Subcutaneous abdominal adipose tissue (tissue), 5 donors: ENCODE measurements at regions not wholly inside any gene's neighbourhood (a gene's known extent, or its start where the extent isn't known, plus 50 kb on each side); places are given as distances from the start of the nearest gene placed in this dataset.

Experiments
- H3K27ac ChIP-seq: one replicate; pipeline ENCODE4 v1.7.0; 2013; ENCODE audit warnings: low read depth, mild to moderate bottlenecking, inconsistent platforms, low read length, moderate library complexity
- H3K27me3 ChIP-seq, 5 donors: one replicate each; pipeline ENCODE4 v1.7.0; 2013; ENCODE audit warnings: low read length in 5 of 5, inconsistent platforms in 1 of 5; ENCODE audit not compliant: control insufficient read depth in 5 of 5, insufficient read depth in 4 of 5
- H3K36me3 ChIP-seq, 5 donors: one replicate each; pipeline ENCODE4 v1.7.0; 2013; ENCODE audit warnings: low read length in 5 of 5; ENCODE audit not compliant: control insufficient read depth in 5 of 5, insufficient read depth in 5 of 5
- H3K4me1 ChIP-seq, 5 donors: one replicate each; pipeline ENCODE4 v1.7.0; 2013; ENCODE audit warnings: low read length in 5 of 5, mild to moderate bottlenecking in 3 of 5, moderate library complexity in 1 of 5; ENCODE audit not compliant: control insufficient read depth in 5 of 5, insufficient read depth in 5 of 5
- H3K4me3 ChIP-seq, 5 donors: one replicate each; pipeline ENCODE4 v1.7.0; 2013; ENCODE audit warnings: low read length in 5 of 5, low read depth in 1 of 5
- H3K9ac ChIP-seq, 5 donors: one replicate each; pipeline ENCODE4 v1.7.0; 2013; ENCODE audit warnings: low read length in 5 of 5, mild to moderate bottlenecking in 4 of 5, moderate library complexity in 3 of 5
- H3K9me3 ChIP-seq, 5 donors: one replicate each; pipeline ENCODE4 v1.7.0; 2013; ENCODE audit warnings: low read length in 5 of 5; ENCODE audit not compliant: control insufficient read depth in 5 of 5
- donor health status: healthy.
- donor health status: healthy.
- donor health status: healthy.
- donor health status: healthy.
- donor health status: healthy.

DNA sequence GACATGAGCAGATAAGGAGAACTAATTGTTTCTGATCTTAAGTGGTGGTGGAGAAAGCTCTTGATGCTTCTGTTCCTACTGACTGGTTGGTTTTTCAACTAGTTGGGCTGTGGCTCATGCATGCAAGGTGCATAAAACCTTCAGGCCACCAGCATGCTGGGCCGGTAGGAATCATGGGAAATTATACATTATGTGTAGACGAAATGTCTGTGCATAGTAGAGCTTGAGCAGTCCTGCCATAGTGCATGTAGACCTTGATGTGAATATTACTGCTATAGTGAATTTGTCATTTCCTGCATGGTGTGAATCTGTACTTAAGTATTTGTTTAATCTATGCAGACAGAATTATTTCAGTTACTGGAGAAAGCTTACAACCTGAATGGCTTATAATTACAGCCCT, 433.6 kb upstream of the ADAMTSL1 start:
- H3K4me1 ChIP-seq, result peaks cover 0 to 8% (median 0%) of the 10 kb centered on the region in 5 donors
- H3K36me3 ChIP-seq, result no peaks in the 10 kb centered on the region
- no peaks in the 10 kb centered on the region for H3K9me3 ChIP-seq
- no peak overlapping the region for H3K9ac ChIP-seq
- H3K27me3 ChIP-seq, result no peaks in the 10 kb centered on the region
- no peak overlapping the region for H3K27ac ChIP-seq
- no peak overlapping the region for H3K4me3 ChIP-seq

- Histone ChIP-seq H3K27ac (no peak overlapping the region), H3K4me1 (no peaks in the 10 kb centered on the region), H3K4me3 (no peak overlapping the region), H3K9me3 (no peaks in the 10 kb centered on the region), H3K36me3 (no peaks in the 10 kb centered on the region), H3K27me3 (no peaks in the 10 kb centered on the region), H3K9ac (no peak overlapping the region)
Observed at GRCh38 chr9:18043978-18044377, 430.0 kb upstream of the ADAMTSL1 start.

GRCh38 chr9:18045326-18045725, 428.6 kb upstream of the ADAMTSL1 start:
- H3K4me3 ChIP-seq, result no peak overlapping the region
- no peak overlapping the region for H3K9ac ChIP-seq
- no peaks in the 10 kb centered on the region for H3K27me3 ChIP-seq
- H3K9me3 ChIP-seq, result no peaks in the 10 kb centered on the region
- no peak overlapping the region for H3K27ac ChIP-seq
- H3K36me3 ChIP-seq, result no peaks in the 10 kb centered on the region
- H3K4me1 ChIP-seq, result no peaks in the 10 kb centered on the region

GRCh38 chr9:18046068-18046467, 427.9 kb upstream of the ADAMTSL1 start:
- no peaks in the 10 kb centered on the region for H3K36me3 ChIP-seq
- H3K4me1 ChIP-seq, result no peaks in the 10 kb centered on the region
- H3K9me3 ChIP-seq, result no peaks in the 10 kb centered on the region
- H3K4me3 ChIP-seq, result no peak overlapping the region
- no peak overlapping the region for H3K27ac ChIP-seq
- no peak overlapping the region for H3K9ac ChIP-seq
- H3K27me3 ChIP-seq, result no peaks in the 10 kb centered on the region

DNA sequence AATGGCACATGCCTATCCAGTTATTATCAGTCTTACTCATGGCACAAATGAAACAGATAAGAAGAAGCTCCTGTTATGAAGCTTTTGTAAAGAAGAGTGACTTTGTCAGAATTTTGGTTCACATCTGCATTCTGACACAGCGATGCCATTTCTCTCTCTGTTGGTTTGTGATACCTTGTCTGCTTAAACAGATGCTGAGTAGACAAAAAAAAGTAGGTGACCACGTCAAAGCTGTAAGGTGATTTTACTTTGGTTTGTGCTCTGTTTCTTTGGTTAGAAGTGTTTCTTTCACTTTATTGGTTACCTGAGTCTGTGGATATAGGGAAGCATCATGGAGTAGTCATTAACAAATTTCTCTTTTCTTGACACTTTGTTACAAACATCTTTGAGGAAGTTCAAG, 422.3 kb upstream of the ADAMTSL1 start:
- H3K9ac ChIP-seq, result no peak overlapping the region
- H3K36me3 ChIP-seq, result no peaks in the 10 kb centered on the region
- no peaks in the 10 kb centered on the region for H3K4me1 ChIP-seq
- no peaks in the 10 kb centered on the region for H3K27me3 ChIP-seq
- no peak overlapping the region for H3K27ac ChIP-seq
- no peaks in the 10 kb centered on the region for H3K9me3 ChIP-seq
- no peak overlapping the region for H3K4me3 ChIP-seq

DNA sequence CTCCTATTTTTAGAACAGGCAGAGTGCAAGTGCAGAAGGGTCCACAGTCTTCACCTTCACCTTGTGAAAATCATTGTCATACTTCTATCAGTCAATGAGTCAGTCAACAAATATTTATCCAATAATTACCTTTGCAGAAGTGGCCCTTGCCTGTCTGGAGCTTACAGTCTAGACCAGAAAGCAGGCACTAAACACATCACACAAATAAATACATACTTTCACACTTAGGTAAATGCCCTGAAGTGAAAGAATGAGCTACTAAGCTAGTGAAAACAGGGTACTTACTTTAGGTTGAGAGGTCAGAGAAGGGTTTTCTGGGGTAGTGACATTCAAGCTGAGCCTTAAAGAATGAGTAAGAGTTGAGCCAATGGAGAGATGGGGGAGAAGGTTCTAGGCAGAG, 421.9 kb upstream of the ADAMTSL1 start:
- Histone ChIP-seq H3K4me1 (no peaks in the 10 kb centered on the region), H3K27ac (no peak overlapping the region), H3K9ac (no peak overlapping the region), H3K4me3 (no peak overlapping the region), H3K36me3 (no peaks in the 10 kb centered on the region), H3K9me3 (no peaks in the 10 kb centered on the region), H3K27me3 (no peaks in the 10 kb centered on the region)

DNA sequence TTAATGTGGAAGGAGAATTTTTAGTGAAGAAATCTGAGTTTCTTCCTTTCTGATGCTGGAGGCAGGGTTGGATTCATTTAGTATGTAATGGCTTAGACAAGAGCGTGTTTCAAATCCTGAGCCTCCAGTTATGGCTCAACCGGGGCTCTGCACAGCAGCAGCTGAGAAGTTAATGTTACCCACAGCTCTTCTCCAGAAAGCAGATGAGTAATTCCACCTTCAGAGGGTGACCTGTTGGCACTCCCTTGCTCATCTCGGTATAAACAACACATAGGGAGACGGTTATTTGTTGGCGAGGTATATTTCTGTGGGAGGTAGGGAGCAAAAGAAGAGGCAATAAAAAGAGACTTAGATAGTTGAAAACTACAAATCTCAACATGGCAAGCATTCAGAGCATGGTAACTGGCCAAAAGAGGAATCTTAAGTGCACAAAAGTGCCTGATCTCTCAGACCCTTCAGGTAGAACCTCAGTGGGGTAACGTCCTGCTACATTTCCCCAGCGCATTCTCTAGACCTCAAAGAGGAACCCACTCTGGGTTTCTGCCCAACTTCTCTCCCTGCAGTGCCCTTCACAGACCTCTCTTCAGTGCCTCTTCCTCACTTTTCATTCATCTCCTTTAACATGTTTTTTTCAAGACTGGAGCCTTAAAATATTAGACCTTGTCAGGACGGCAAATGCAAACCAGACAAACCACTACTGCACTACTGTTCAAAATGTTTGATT, 417.5 kb upstream of the ADAMTSL1 start:
- Histone ChIP-seq H3K9me3 (no peaks in the 10 kb centered on the region), H3K27me3 (no peaks in the 10 kb centered on the region), H3K4me3 (no peak overlapping the region), H3K36me3 (no peaks in the 10 kb centered on the region), H3K9ac (no peak overlapping the region), H3K4me1 (no peaks in the 10 kb centered on the region), H3K27ac (no peak overlapping the region)

- H3K36me3 ChIP-seq, result no peaks in the 10 kb centered on the region
- no peak overlapping the region for H3K9ac ChIP-seq
- no peaks in the 10 kb centered on the region for H3K4me1 ChIP-seq
- H3K27ac ChIP-seq, result no peak overlapping the region
- H3K9me3 ChIP-seq, result no peaks in the 10 kb centered on the region
- no peaks in the 10 kb centered on the region for H3K27me3 ChIP-seq
- H3K4me3 ChIP-seq, result no peak overlapping the region
Observed at GRCh38 chr9:18056993-18057369, 417.0 kb upstream of the ADAMTSL1 start.

DNA sequence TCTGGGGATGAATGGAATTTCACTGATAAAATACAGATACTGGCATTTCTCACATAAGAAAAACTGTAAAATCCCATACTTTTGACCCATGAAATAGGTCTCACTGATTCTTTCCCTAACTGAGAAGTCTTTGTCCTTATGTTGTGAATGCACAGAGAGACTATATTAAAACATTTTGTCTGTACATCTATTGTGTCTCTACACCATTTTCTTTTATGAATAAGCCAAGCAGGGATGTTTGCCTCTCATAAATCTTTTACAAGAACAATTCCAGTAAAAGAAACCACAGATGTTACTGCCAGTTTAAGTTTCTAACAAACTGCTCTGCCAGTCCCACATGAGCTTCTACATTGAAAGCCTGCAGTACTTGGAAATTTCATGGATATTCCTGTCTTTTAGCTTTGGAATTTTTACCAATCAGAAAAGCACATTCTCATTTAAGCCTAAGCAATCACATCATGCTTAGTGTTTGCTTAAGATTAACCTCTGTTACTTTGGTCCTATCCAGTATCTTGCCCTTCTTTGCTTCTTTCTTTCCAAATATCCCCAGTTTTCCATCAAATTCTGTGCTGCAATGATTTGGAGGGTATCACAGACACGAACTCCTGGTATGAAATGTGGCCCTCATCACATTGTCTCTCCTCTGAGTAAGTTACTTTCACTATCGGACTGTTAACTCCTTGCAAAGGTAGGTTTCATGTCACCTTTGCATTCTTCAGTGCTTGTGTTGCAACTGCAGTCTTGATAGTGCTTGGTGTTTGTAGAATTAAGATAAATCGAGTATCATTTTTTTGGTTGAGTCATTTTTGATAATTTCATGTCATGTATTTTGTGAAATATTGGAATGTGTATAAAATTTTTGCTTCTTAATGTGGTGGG, 415.1 kb upstream of the ADAMTSL1 start:
- H3K27me3 ChIP-seq, result no peaks in the 10 kb centered on the region
- H3K4me1 ChIP-seq, result no peaks in the 10 kb centered on the region
- no peak overlapping the region for H3K27ac ChIP-seq
- H3K9ac ChIP-seq, result no peak overlapping the region
- H3K36me3 ChIP-seq, result no peaks in the 10 kb centered on the region
- H3K4me3 ChIP-seq, result no peak overlapping the region
- no peaks in the 10 kb centered on the region for H3K9me3 ChIP-seq

DNA sequence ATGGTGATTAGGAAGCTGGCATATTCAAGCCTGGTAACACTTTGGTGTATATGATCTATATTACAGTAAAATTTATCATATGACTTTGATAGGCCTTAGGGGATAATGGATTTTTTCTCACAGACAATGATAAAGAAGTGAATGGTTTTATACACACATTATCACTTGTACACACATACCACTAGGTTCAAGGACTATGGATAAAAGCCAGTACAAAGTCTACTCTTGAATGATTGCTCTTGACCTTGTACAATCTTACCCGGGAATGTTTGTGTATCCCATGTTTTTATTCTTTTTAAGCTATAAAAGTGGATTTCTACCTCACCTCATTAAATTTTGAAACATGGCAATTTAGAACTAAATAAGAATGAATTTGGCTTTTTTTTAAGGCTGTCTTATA, 414.5 kb upstream of the ADAMTSL1 start:
- H3K4me3 ChIP-seq, result no peak overlapping the region
- no peaks in the 10 kb centered on the region for H3K27me3 ChIP-seq
- no peaks in the 10 kb centered on the region for H3K36me3 ChIP-seq
- no peak overlapping the region for H3K9ac ChIP-seq
- no peak overlapping the region for H3K27ac ChIP-seq
- H3K4me1 ChIP-seq, result no peaks in the 10 kb centered on the region
- no peaks in the 10 kb centered on the region for H3K9me3 ChIP-seq
